ENCODE measurements at regions not wholly inside any gene's neighbourhood (a gene's known extent, or its start where the extent isn't known, plus 50 kb on each side); places are given as distances from the start of the nearest gene placed in this dataset.

- Histone ChIP-seq H3K79me1 (ENCODE audit: low read length) (no peaks in the 10 kb centered on the region), H3K23ac (ENCODE audit: low read length) (no peak overlapping the region), H2BK12ac (ENCODE audit: low read length) (no peak overlapping the region), H3K4me3 (ENCODE audit: low read depth, low read length) (no peak overlapping the region), H2AFZ (ENCODE audit: insufficient read depth, low read length, poor library complexity) (no peak overlapping the region), H3K79me2 (ENCODE audit: control insufficient read depth, insufficient read depth, low read length, poor library complexity) (no peaks in the 10 kb centered on the region), H4K12ac (ENCODE audit: low read depth, low read length) (no peak overlapping the region), H3K4me2 (ENCODE audit: low read length) (no peak overlapping the region), H2AK5ac (ENCODE audit: low read length) (no peak overlapping the region), H2BK120ac (ENCODE audit: insufficient read depth, low read length, poor library complexity) (no peak overlapping the region), H4K91ac (ENCODE audit: low read depth, low read length) (no peak overlapping the region), H3K9me3 (ENCODE audit: insufficient read depth, low read depth, low read length) (peaks cover 4% of the 10 kb centered on the region), H2BK5ac (ENCODE audit: low read depth, low read length, poor library complexity) (no peak overlapping the region), H3K36me3 (ENCODE audit: control insufficient read depth in 1 of 2, insufficient read depth in 2 of 2, low read length in 2 of 2) (no peaks in the 10 kb centered on the region), H3K14ac (ENCODE audit: low read length) (no peak overlapping the region), H4K8ac (ENCODE audit: low read depth, low read length) (no peak overlapping the region), H3K9ac (ENCODE audit: low read length) (no peak overlapping the region), H3K27me3 (ENCODE audit: insufficient read depth, low read length) (no peaks in the 10 kb centered on the region), H3K4me1 (ENCODE audit: control insufficient read depth in 1 of 2, insufficient read depth in 2 of 2, low read length in 2 of 2) (peaks cover 3 to 10% of the 10 kb centered on the region in 2 experiments), H3K18ac (ENCODE audit: low read length) (no peak overlapping the region), H3K4ac (ENCODE audit: low read depth, low read length) (no peak overlapping the region), H3K27ac (ENCODE audit: low read depth, low read length) (peak overlapping the region; percentile 13)
- peak in 1 of 2 donors; percentile 11 for DNase-seq
- WGBS (ENCODE audit: extremely low coverage, insufficient coverage, insufficient read length): no CpG with 5 or more reads among the region's 2 CpGs
Measured at GRCh38 chr1:234782791-234783190, 172.8 kb upstream of the IRF2BP2 start.

GRCh38 chr1:234782105-234782751 lies 172.2 kb upstream of the IRF2BP2 start:
- Histone ChIP-seq H3K27me3 (ENCODE audit: insufficient read depth, low read length) (no peaks in the 10 kb centered on the region), H3K27ac (ENCODE audit: low read depth, low read length) (peak overlapping the region; percentile 13), H3K23ac (ENCODE audit: low read length) (no peak overlapping the region), H3K4me2 (ENCODE audit: low read length) (no peak overlapping the region), H2BK5ac (ENCODE audit: low read depth, low read length, poor library complexity) (no peak overlapping the region), H3K36me3 (ENCODE audit: control insufficient read depth in 1 of 2, insufficient read depth in 2 of 2, low read length in 2 of 2) (no peaks in the 10 kb centered on the region), H4K12ac (ENCODE audit: low read depth, low read length) (no peak overlapping the region), H3K14ac (ENCODE audit: low read length) (no peak overlapping the region), H3K18ac (ENCODE audit: low read length) (no peak overlapping the region), H3K4me1 (ENCODE audit: control insufficient read depth in 1 of 2, insufficient read depth in 2 of 2, low read length in 2 of 2) (peaks cover 3 to 10% of the 10 kb centered on the region in 2 experiments), H4K91ac (ENCODE audit: low read depth, low read length) (no peak overlapping the region), H2BK12ac (ENCODE audit: low read length) (no peak overlapping the region), H3K79me1 (ENCODE audit: low read length) (no peaks in the 10 kb centered on the region), H2BK120ac (ENCODE audit: insufficient read depth, low read length, poor library complexity) (no peak overlapping the region), H2AFZ (ENCODE audit: insufficient read depth, low read length, poor library complexity) (no peak overlapping the region), H3K4ac (ENCODE audit: low read depth, low read length) (no peak overlapping the region), H4K8ac (ENCODE audit: low read depth, low read length) (no peak overlapping the region), H3K79me2 (ENCODE audit: control insufficient read depth, insufficient read depth, low read length, poor library complexity) (no peaks in the 10 kb centered on the region), H2AK5ac (ENCODE audit: low read length) (no peak overlapping the region), H3K4me3 (ENCODE audit: low read depth, low read length) (no peak overlapping the region), H3K9me3 (ENCODE audit: insufficient read depth, low read depth, low read length) (peaks cover 4% of the 10 kb centered on the region), H3K9ac (ENCODE audit: low read length) (no peak overlapping the region)
- DNase-seq: peak in 1 of 2 donors; percentile 14
- no CpG with 5 or more reads among the region's 7 CpGs for whole genome bisulfite sequencing (ENCODE audit: extremely low coverage, insufficient coverage, insufficient read length)

GRCh38 chr1:234781241-234782065 lies 171.5 kb upstream of the IRF2BP2 start:
- Histone ChIP-seq H3K79me2 (ENCODE audit: control insufficient read depth, insufficient read depth, low read length, poor library complexity) (no peaks in the 10 kb centered on the region), H2BK5ac (ENCODE audit: low read depth, low read length, poor library complexity) (no peak overlapping the region), H4K12ac (ENCODE audit: low read depth, low read length) (no peak overlapping the region), H2AK5ac (ENCODE audit: low read length) (no peak overlapping the region), H2BK120ac (ENCODE audit: insufficient read depth, low read length, poor library complexity) (no peak overlapping the region), H4K91ac (ENCODE audit: low read depth, low read length) (no peak overlapping the region), H3K36me3 (ENCODE audit: control insufficient read depth in 1 of 2, insufficient read depth in 2 of 2, low read length in 2 of 2) (no peaks in the 10 kb centered on the region), H2AFZ (ENCODE audit: insufficient read depth, low read length, poor library complexity) (no peak overlapping the region), H3K9me3 (ENCODE audit: insufficient read depth, low read depth, low read length) (peaks cover 5% of the 10 kb centered on the region), H3K79me1 (ENCODE audit: low read length) (no peaks in the 10 kb centered on the region), H3K23ac (ENCODE audit: low read length) (no peak overlapping the region), H3K4me1 (ENCODE audit: control insufficient read depth in 1 of 2, insufficient read depth in 2 of 2, low read length in 2 of 2) (peaks cover 3 to 10% of the 10 kb centered on the region in 2 experiments), H3K27ac (ENCODE audit: low read depth, low read length) (no peak overlapping the region), H3K9ac (ENCODE audit: low read length) (no peak overlapping the region), H2BK12ac (ENCODE audit: low read length) (no peak overlapping the region), H3K18ac (ENCODE audit: low read length) (no peak overlapping the region), H3K14ac (ENCODE audit: low read length) (no peak overlapping the region), H3K4me2 (ENCODE audit: low read length) (no peak overlapping the region), H4K8ac (ENCODE audit: low read depth, low read length) (no peak overlapping the region), H3K4ac (ENCODE audit: low read depth, low read length) (no peak overlapping the region), H3K27me3 (ENCODE audit: insufficient read depth, low read length) (no peaks in the 10 kb centered on the region), H3K4me3 (ENCODE audit: low read depth, low read length) (no peak overlapping the region)
- no CpG with 5 or more reads among the region's 8 CpGs for WGBS (ENCODE audit: extremely low coverage, insufficient coverage, insufficient read length)
- peak in 1 of 2 donors; percentile 9 for DNase-seq

GRCh38 chr1:234780531-234781162 lies 170.7 kb upstream of the IRF2BP2 start:
- Histone ChIP-seq H2AFZ (ENCODE audit: insufficient read depth, low read length, poor library complexity) (no peak overlapping the region), H4K91ac (ENCODE audit: low read depth, low read length) (no peak overlapping the region), H2AK5ac (ENCODE audit: low read length) (no peak overlapping the region), H2BK120ac (ENCODE audit: insufficient read depth, low read length, poor library complexity) (no peak overlapping the region), H2BK12ac (ENCODE audit: low read length) (peak overlapping the region; percentile 0), H3K4ac (ENCODE audit: low read depth, low read length) (no peak overlapping the region), H3K36me3 (ENCODE audit: control insufficient read depth in 1 of 2, insufficient read depth in 2 of 2, low read length in 2 of 2) (no peaks in the 10 kb centered on the region), H3K18ac (ENCODE audit: low read length) (no peak overlapping the region), H3K79me2 (ENCODE audit: control insufficient read depth, insufficient read depth, low read length, poor library complexity) (no peaks in the 10 kb centered on the region), H3K23ac (ENCODE audit: low read length) (no peak overlapping the region), H3K4me3 (ENCODE audit: low read depth, low read length) (peak overlapping the region; percentile 10), H3K4me1 (ENCODE audit: control insufficient read depth in 1 of 2, insufficient read depth in 2 of 2, low read length in 2 of 2) (peaks cover 3 to 10% of the 10 kb centered on the region in 2 experiments), H3K14ac (ENCODE audit: low read length) (no peak overlapping the region), H3K4me2 (ENCODE audit: low read length) (no peak overlapping the region), H4K12ac (ENCODE audit: low read depth, low read length) (no peak overlapping the region), H3K79me1 (ENCODE audit: low read length) (no peaks in the 10 kb centered on the region), H3K27ac (ENCODE audit: low read depth, low read length) (no peak overlapping the region), H2BK5ac (ENCODE audit: low read depth, low read length, poor library complexity) (no peak overlapping the region), H3K9ac (ENCODE audit: low read length) (no peak overlapping the region), H3K9me3 (ENCODE audit: insufficient read depth, low read depth, low read length) (peaks cover 5% of the 10 kb centered on the region), H3K27me3 (ENCODE audit: insufficient read depth, low read length) (no peaks in the 10 kb centered on the region), H4K8ac (ENCODE audit: low read depth, low read length) (no peak overlapping the region)
- no peak for DNase-seq
- WGBS (ENCODE audit: extremely low coverage, insufficient coverage, insufficient read length): no CpG with 5 or more reads among the region's 13 CpGs
